Nucleus accumbens (tissue), 56 donors: ENCODE measurements at regions not wholly inside any gene's neighbourhood (a gene's known extent, or its start where the extent isn't known, plus 50 kb on each side); places are given as distances from the start of the nearest gene placed in this dataset.
"Not testable (repeated sequence)": the region's sequence is repeated elsewhere in the genome, so short reads cannot be mapped to it uniquely, and the experiment has no call there.

Experiments
- DNase-seq, 56 donors: peaks; one replicate each; lab custom pipeline; 2025; lab: John Stamatoyannopoulos, UW

GRCh38 chr18:46179306-46179705, 75.1 kb downstream of the HAUS1 start:
- no peak for DNase-seq

- DNase-seq, result no peak
These were observed 78.6 kb downstream of the HAUS1 start for GRCh38 chr18:46182633-46183358.

DNA sequence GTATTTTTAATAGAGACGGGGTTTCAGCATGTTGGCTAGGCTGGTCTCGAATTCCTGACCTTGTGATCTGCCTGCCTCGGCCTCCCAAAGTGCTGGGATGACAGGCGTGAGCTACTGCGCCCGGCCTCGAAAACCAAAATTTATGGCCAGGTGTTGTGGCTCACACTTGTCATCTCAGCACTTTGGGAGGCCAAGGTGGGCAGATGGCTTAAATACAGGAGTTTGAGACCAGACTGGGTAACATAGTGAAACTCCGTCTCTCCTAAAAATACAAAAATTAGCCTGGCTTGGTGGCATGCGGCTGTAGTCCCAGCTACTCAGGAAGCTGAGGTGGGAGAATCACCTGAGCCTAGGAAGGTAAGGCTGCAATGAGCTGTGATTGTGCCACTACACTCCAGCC, 80.1 kb downstream of the HAUS1 start:
- not testable (repeated sequence) for DNase-seq

- no peak for DNase-seq
These were observed 80.5 kb downstream of the HAUS1 start for GRCh38 chr18:46184727-46185126.

DNA sequence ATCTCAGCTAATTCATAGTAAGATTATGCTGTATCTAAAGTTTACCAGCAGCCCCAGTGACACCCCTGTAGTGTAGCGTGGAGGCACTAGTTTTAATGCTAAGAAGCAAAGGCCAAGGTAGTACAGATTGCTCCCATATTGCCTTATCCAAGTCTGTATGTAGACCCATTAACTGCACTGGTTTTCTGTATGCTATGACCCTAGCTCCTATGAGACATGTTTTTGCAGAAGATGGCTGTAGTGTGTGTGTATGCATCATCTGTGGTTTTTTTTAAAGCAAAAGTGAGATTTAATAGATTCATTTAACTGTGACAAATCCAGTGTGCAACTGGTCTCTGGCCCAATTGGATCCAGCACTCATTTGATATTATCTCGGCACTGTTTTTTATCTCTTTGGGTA, 86.5 kb downstream of the HAUS1 start:
- no peak for DNase-seq

DNA sequence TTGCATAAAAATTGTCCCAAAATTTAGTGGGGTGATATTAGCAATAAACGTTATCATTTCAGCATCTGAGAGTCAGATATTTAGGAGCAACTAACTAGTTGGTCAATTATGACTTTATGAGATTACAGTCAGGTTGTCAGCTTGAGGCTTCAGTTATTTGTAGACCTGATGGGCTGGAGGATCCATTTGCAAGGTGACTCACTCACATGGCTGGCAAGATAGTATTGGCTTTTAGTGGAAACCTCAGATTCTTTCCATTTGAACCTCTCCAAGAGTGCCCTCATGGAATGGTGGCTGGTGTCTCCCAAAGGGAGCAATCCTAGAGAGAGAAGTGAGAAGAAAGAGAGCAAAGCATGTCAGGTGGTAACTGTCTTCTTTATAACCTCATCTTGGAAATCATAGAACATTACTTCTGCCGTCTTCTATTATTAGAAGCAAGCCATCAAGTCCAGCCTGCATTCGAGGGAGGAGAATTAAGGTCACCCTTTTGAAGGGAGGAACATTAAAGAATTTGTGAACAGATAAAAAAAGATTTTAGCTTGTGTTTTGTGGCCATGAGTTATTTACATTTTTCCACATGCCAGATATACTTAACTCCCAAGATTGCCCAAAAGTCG, 92.5 kb downstream of the HAUS1 start:
- no peak for DNase-seq

- no peak for DNase-seq
These were observed 95.4 kb downstream of the HAUS1 start for GRCh38 chr18:46199515-46200147.

- DNase-seq, result not testable (repeated sequence)
These were observed 96.2 kb downstream of the HAUS1 start for GRCh38 chr18:46200178-46201055.

- no peak for DNase-seq
These were observed 100.0 kb downstream of the HAUS1 start for GRCh38 chr18:46204143-46204542.

DNA sequence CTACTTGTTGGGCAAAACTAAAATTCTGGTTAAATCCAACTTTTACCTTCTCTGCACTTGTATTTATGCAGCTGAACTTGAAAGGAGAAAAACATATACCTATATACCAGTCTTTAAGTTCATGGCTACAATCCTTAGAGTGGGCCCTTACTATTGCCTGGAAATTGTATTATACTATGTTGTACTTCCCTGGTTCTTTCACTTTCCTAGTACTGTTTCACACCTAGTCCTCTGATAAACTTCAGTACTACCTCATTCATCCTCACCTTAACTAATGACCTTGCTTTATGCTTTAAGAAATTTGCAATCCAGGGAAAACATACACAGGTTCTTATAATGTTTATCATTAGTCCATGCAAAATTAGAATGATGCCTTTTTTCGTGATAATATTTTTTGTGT, 103.8 kb downstream of the HAUS1 start:
- no peak for DNase-seq

DNA sequence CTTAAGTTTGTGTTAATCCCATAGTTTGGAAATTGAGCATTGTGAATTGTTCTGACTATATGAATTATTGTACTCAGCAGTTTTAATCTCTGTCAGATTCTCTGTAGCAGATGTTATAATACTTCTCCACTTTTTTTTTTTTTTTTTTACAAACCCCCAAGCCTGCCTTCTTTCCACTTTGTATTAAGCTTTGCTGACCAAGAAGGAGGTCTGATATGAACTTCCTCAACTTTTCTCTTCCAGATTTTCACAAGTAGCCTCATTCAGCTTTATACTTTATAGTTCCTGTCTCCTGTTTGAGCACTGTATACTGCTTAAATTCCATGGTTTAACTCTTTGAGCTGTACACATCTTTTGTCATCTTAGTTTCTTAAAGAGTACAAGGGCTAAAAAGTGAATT, 105.0 kb downstream of the HAUS1 start:
- DNase-seq, result no peak

- DNase-seq, result no peak
These were observed 107.6 kb downstream of the HAUS1 start for GRCh38 chr18:46211816-46212215.

DNA sequence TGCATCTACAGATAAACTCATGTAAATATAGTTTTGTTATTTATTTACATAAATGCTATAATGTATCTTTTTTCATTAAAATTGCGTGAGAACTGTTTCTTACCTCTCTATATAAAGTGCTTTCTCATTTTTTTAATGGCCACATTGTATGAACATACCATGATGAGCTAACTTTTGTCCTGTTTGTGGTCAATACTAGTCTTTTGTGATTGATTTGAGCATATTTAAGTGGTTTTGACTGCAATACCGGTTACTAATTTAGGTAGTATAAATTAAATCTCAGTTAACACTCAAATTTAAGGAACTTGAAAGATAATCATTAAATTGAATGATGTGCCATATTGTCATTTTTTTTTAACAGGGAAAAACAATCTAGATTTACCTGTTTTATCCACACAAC, 108.2 kb downstream of the HAUS1 start:
- no peak for DNase-seq

GRCh38 chr18:46213295-46213694, 109.1 kb downstream of the HAUS1 start:
- no peak for DNase-seq

DNA sequence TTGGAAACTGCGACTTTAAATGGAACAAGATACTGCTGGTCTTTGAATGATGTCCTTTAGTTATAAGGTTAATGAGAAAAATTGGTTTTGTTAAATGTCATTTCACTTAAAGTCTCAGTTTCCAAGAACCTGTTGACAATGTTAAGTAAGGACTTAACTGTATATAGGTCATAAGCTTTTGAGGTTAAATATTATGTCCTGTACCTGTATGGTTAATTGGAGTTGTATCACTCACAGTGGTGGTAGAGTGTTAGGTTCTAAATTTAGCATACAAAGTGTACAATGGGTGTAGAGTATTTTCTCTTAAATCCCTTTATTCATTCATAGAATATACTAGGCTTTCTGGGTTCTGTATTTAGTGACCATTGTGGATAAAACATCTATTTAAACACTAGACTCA, 110.2 kb downstream of the HAUS1 start:
- DNase-seq, result no peak

DNA sequence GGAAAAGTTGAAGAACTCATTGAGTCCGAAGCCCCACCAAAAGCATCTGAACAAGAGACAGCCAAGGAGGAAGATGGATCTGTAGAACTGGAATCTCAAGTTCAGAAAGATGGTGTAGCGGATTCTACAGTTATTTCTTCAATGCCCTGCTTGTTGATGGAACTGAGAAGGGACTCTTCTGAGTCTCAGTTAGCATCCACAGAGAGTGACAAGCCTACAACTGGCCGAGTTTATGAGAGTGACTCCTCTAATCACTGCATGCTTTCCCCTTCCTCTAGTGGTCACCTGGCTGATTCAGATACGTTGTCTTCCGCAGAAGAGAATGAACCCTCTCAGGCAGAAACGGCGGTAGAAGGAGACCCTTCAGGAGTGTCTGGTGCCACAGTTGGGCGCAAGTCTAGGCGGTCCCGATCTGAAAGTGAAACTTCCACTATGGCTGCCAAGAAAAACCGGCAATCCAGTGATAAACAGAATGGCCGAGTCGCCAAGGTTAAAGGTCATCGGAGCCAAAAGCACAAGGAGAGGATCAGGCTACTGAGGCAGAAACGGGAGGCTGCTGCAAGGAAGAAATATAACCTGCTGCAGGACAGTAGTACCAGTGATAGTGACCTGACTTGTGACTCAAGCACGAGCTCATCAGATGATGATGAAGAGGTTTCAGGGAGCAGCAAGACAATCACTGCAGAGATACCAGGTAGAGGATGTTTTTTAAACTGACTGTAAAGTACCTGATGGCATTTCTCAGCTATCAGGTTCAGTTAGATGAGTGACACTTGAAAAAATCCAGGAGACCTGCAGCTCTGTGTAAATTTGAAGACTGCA, 111.9 kb downstream of the HAUS1 start:
- no peak for DNase-seq

- no peak for DNase-seq
These were observed 115.9 kb downstream of the HAUS1 start for GRCh38 chr18:46220116-46220515.

DNA sequence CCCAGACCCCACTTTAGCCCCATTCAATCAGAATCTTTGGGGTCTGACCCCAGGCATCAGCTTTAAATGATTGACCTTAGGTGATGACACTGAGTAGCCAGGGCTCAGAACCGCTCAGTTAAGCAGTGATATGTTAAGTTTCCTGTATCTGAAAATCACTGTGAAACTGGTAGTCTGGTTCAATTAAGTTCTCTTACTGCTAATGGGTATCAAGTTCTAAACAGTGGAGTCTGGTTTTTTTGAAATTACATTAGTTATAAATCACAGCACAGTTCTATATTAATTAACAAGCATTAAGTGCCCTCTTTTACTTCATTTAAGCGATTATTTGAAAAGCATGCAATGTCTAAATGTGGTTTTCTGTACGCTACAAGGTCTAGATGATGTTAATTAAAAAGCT, 117.9 kb downstream of the HAUS1 start:
- no peak for DNase-seq

- DNase-seq, result no peak
These were observed 118.7 kb downstream of the HAUS1 start for GRCh38 chr18:46222710-46223360.
